Activated T-helper 2 cell treated with anti-CD3 and anti-CD28 coated beads, Interferon-gamma antibody, Interleukin-2, Interleukin-4, amounts not matched to agents 10 μg/mL and 5 μg/mL and 100 μg/mL, durations not matched to agents 14 hours and 24 hours and 36 hours (primary cell): ENCODE measurements at regions not wholly inside any gene's neighbourhood (a gene's known extent, or its start where the extent isn't known, plus 50 kb on each side); places are given as distances from the start of the nearest gene placed in this dataset.

Source experiments
- DNase-seq: peaks from one replicate; pipeline ENCODE4 v3.0.0; 2021; ENCODE audit warnings: low spot score
- H3K27ac Mint-ChIP-seq: one replicate; pipeline ENCODE4 v1.8.0; 2021; ENCODE audit warnings: mixed read lengths
- H3K27me3 Mint-ChIP-seq: one replicate; pipeline ENCODE4 v1.8.0; 2021; ENCODE audit warnings: low read depth, mixed read lengths
- H3K36me3 Mint-ChIP-seq: one replicate; pipeline ENCODE4 v1.8.0; 2021; ENCODE audit warnings: low read depth, mixed read lengths
- H3K4me1 Mint-ChIP-seq: one replicate; pipeline ENCODE4 v1.8.0; 2021; ENCODE audit warnings: low read depth, mixed read lengths
- H3K4me3 Mint-ChIP-seq: one replicate; pipeline ENCODE4 v1.8.0; 2021; ENCODE audit warnings: low read depth, mild to moderate bottlenecking, moderate library complexity, mixed read lengths
- H3K9me3 Mint-ChIP-seq: one replicate; pipeline ENCODE4 v1.8.0; 2021; ENCODE audit warnings: mixed read lengths
- intact Hi-C: fragments of 100-400 bp; cut with micrococcal nuclease; formaldehyde crosslinking; loops from one replicate; pipeline ENCODE4 v1.15.1; 2023

DNA sequence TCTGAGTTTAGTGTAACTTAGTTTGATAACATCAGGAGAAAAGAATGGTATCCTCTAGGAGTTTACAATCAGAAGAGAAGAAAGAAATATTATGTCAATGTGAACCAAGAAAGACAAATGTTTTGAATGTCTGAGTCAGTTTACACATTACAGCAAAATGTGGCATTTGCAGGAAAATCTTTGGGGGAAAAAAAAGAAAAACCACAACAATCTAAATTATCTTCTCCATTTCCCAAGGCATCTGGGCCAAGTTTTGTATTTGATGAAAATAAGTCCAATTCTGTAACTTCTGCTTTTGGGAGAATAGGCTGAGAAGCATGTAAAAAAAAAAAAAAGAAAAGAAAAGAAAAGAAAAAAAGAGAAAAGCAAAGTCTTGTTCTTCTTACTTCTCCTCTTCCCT lies 58.8 kb upstream of the FLRT2 start:
- H3K9me3 Mint-ChIP-seq = no peaks in the 10 kb centered on the region

DNA sequence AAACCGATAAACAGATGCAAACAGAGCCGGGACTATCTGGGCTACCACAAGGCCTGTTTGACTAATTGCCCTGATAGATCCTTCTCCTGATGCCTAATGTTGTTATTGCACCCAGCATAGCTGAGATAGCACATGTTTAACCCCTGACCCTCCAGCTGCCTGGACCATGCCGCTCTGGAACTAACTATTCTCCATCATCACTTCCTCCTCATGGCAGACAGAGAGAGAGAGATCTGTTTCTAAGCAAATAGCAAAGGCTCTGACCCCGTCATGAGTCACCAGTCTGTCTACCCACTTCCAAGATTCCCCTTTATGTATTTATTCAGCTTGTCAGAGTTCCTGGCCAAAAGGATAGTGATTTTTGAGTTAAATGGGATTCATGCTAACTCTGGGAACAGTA lies 58.2 kb upstream of the FLRT2 start:
- no peak for DNase-seq
- no peak overlapping the region for H3K4me3 Mint-ChIP-seq
- no peaks in the 10 kb centered on the region for H3K4me1 Mint-ChIP-seq
- no peak overlapping the region for H3K27ac Mint-ChIP-seq
- H3K27me3 Mint-ChIP-seq = no peaks in the 10 kb centered on the region
- H3K36me3 Mint-ChIP-seq = no peaks in the 10 kb centered on the region
- H3K9me3 Mint-ChIP-seq = no peaks in the 10 kb centered on the region
- intact Hi-C loops = no loop called here

More for the DNA sequence above, 58.8 kb upstream of the FLRT2 start:
- Mint-ChIP-seq H3K4me3 (no peak overlapping the region), H3K36me3 (no peaks in the 10 kb centered on the region), H3K27me3 (no peaks in the 10 kb centered on the region), H3K27ac (no peak overlapping the region), H3K4me1 (no peaks in the 10 kb centered on the region)
- intact Hi-C loops = no loop called here
- no peak for DNase-seq

DNA sequence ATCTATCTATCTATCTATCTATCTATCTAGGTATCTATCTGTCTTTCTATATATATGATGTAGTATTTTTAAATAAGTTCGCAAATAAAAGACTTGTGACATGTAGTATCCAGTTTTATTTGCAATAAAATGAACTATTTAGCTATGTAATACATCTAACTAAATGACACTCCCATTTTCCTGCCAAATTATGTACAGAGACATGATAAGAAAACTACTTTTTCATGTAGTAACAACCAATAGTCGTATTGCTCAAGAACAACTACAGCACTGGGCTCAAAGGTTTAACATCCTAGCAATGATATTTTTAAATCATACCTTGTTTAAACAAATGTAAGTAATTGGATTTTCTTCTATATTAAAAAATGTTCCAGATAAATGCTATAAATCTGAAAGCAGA lies 55.5 kb upstream of the FLRT2 start:
- H3K4me3 Mint-ChIP-seq = no peak overlapping the region
- H3K4me1 Mint-ChIP-seq = no peaks in the 10 kb centered on the region
- intact Hi-C loops = no loop called here
- H3K27ac Mint-ChIP-seq = no peak overlapping the region
- H3K27me3 Mint-ChIP-seq = no peaks in the 10 kb centered on the region
- H3K36me3 Mint-ChIP-seq = no peaks in the 10 kb centered on the region
- no peaks in the 10 kb centered on the region for H3K9me3 Mint-ChIP-seq
- DNase-seq = no peak

DNA sequence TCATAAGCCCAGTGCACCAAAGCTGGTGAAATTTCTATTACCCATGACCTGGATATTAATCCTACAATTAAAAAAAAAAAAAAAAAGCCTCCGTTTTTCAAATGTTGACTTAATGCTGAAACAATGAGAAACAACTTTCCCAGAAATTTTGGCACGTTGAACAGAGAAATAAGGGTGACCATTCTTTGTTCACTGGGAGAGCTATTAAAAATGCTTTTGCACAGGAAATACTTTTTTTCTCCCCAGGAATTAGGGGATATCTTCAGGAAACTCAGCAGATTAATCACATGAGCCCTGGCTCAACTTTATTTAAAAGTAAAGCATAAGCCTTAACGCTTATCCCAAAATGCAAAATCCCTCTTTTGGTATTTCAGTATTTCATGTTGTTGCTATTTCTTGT lies 54.8 kb upstream of the FLRT2 start:
- intact Hi-C loops = no loop called here
- DNase-seq = no peak
- H3K4me1 Mint-ChIP-seq = no peaks in the 10 kb centered on the region
- no peak overlapping the region for H3K4me3 Mint-ChIP-seq
- no peaks in the 10 kb centered on the region for H3K9me3 Mint-ChIP-seq
- no peak overlapping the region for H3K27ac Mint-ChIP-seq
- no peaks in the 10 kb centered on the region for H3K36me3 Mint-ChIP-seq
- no peaks in the 10 kb centered on the region for H3K27me3 Mint-ChIP-seq

DNA sequence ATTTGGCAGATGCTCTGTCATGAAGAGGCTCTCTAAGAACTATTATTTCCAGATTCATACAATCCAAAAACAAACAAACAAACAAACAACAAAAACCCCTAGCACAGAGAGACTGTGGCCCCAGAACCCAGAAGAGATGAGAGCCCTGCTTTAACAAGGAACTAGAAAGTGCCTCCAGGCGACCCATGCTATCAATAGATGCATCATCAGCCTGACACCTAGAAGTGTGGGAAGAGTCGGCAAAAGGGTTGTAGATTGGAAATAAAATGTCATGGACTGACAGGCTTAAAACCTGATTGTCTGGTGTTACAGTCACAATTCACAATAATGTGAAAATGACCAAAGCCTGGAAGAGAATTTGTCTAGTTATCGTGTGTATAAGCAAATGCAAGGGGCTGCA lies 50.6 kb upstream of the FLRT2 start:
- Mint-ChIP-seq H3K4me3 (no peak overlapping the region), H3K27ac (no peak overlapping the region), H3K27me3 (no peaks in the 10 kb centered on the region), H3K4me1 (no peaks in the 10 kb centered on the region), H3K9me3 (no peaks in the 10 kb centered on the region), H3K36me3 (no peaks in the 10 kb centered on the region)
- intact Hi-C loops = no loop called here
- DNase-seq = no peak

DNA sequence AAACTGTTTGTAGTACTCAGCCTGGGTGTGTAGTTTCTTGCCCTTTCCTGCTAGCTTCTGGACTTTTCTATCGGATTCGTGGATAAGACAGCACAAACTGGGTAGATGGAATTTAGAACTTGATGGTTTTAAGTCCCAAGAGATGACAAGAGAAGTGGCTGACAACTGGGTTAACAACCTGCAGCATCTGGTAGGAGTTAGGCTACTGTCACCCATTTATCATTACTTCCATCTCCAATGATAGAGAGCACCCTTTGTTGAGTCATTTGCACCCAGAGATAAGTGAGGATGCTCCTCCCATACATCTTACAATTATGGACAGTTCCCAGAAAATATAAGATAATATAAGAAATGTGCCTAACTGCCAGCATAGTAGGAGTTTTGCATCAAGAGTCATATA lies 50.2 kb upstream of the FLRT2 start:
- DNase-seq = no peak
- Mint-ChIP-seq H3K4me3 (no peak overlapping the region), H3K4me1 (no peaks in the 10 kb centered on the region), H3K9me3 (no peaks in the 10 kb centered on the region), H3K36me3 (no peaks in the 10 kb centered on the region), H3K27ac (no peak overlapping the region), H3K27me3 (no peaks in the 10 kb centered on the region)
- intact Hi-C loops = no loop called here
